ENCODE measurements at regions not wholly inside any gene's neighbourhood (a gene's known extent, or its start where the extent isn't known, plus 50 kb on each side); places are given as distances from the start of the nearest gene placed in this dataset.

DNA sequence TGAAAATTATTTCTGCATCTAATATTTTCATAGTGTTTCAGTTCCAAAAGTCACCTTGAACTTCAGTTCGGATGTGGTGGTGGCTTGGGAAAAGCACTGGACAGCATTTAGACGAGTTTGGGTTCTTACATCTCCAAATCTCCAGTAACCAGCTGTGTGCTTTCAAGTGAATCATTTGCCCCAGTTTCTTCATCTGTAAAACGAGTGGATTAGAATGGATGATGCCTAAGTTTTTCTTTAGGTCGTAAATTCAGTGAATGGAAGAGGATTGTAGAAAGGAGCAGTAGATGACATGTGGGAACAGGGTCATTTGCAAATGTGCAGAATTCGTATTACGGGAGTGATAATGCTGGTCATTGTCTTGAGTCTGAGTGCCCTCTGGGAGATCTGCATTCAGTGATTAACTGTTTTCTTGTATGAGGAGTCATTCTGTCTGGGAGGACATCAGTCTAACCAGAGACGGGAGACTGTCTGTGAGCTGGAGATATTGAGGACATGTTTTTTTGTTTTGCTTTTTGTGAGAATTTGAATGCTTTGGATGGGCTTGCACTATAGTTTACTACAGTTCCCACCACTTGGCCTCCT is 641.6 kb upstream of the TBL1XR1 start:
- TF ChIP-seq TEAD1 (CRISPR knock-in tag; IDR thresholded peaks at IDR 0.05), result no peak
- TF ChIP-seq, protein P1, sequence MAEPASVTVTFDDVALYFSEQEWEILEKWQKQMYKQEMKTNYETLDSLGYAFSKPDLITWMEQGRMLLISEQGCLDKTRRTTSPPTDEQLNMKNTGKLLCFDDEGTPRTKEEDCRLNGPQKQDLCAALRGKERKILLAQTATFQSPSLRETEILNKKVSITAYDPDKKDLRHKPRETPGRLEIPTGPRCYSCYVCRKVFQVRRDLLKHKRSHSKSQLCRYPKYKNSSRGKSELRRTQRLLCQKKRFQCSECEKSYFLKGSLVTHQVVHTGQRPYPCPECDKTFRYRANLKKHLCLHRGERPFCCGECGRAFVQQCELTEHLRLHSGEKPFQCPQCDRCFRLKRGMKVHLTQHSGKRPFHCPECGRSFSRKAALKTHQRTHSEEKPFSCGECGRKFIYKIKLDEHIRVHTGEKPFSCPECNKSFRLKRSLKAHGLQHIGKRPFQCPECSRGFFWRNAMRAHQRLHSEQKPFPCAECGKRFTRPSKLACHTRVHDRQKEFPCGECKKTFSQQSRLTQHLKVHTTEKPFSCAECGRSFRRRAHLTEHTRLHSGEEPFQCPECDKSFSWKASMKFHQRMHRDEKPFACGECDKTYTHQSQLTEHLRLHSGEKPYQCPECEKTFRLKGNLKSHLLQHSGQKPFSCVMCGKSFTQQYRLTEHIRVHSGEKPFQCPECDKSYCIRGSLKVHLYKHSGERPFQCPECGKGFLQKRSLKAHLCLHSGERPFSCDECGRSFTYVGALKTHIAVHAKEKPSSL (CRISPR knock-in tag; conservative IDR thresholded peaks at IDR 0.05), result no peak
- no peak for TF ChIP-seq TEAD4 (CRISPR knock-in tag; IDR thresholded peaks at IDR 0.05)
- TF ChIP-seq ZNF396 (CRISPR knock-in tag; IDR thresholded peaks at IDR 0.05; ENCODE audit: borderline replicate concordance), result no peak
- TF ChIP-seq, protein P2, sequence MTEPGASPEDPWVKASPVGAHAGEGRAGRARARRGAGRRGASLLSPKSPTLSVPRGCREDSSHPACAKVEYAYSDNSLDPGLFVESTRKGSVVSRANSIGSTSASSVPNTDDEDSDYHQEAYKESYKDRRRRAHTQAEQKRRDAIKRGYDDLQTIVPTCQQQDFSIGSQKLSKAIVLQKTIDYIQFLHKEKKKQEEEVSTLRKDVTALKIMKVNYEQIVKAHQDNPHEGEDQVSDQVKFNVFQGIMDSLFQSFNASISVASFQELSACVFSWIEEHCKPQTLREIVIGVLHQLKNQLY (CRISPR knock-in tag; IDR thresholded peaks at IDR 0.05), result no peak
- no peak for ATAC-seq
- no peak for DNase-seq (ENCODE audit: low spot score)
- Mint-ChIP-seq H3K4me3 (no peak overlapping the region), H3K9me3 (no peaks in the 10 kb centered on the region), H3K4me1 (peaks cover 22% of the 10 kb centered on the region), H3K36me3 (no peaks in the 10 kb centered on the region), H3K27ac (no peak overlapping the region), H3K27me3 (ENCODE audit: low read depth) (no peaks in the 10 kb centered on the region)
- CTCF ChIA-PET, result no interaction called here
- POLR2A ChIA-PET, result no interaction called here

DNA sequence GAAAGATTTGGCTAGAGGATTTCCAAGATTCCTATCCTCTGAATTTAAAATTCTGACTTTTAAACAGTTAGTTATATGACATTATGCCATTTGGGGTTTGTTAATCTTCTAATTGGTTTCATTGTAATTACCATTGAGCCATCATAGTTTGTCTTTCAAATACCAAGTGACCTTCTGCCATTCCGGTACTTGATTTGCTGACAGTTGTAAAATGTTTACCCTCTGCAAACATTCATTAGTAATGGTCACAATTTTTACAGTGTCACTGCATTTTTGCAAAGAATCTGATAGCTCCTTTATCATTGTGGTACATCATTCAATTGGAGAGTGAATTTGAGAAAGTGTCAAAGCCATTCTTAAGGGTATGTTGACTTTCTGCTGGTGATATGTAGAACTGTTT is 645.0 kb upstream of the TBL1XR1 start:
- no peak for ATAC-seq
- Mint-ChIP-seq H3K36me3 (no peaks in the 10 kb centered on the region), H3K4me1 (peaks cover 16% of the 10 kb centered on the region), H3K27ac (no peak overlapping the region), H3K9me3 (no peaks in the 10 kb centered on the region), H3K27me3 (ENCODE audit: low read depth) (no peaks in the 10 kb centered on the region), H3K4me3 (no peak overlapping the region)
- ChIA-PET CTCF (no interaction called here), POLR2A (no interaction called here)
- no peak for DNase-seq (ENCODE audit: low spot score)
- TF ChIP-seq TEAD1 (CRISPR knock-in tag; IDR thresholded peaks at IDR 0.05) (no peak), ZNF396 (CRISPR knock-in tag; IDR thresholded peaks at IDR 0.05; ENCODE audit: borderline replicate concordance) (no peak), HMGA2 (CRISPR knock-in tag; IDR thresholded peaks at IDR 0.05) (no peak), PRRX2 (CRISPR knock-in tag; IDR thresholded peaks at IDR 0.05) (no peak)
- TF ChIP-seq, protein P3, sequence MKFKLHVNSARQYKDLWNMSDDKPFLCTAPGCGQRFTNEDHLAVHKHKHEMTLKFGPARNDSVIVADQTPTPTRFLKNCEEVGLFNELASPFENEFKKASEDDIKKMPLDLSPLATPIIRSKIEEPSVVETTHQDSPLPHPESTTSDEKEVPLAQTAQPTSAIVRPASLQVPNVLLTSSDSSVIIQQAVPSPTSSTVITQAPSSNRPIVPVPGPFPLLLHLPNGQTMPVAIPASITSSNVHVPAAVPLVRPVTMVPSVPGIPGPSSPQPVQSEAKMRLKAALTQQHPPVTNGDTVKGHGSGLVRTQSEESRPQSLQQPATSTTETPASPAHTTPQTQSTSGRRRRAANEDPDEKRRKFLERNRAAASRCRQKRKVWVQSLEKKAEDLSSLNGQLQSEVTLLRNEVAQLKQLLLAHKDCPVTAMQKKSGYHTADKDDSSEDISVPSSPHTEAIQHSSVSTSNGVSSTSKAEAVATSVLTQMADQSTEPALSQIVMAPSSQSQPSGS (CRISPR knock-in tag; IDR thresholded peaks at IDR 0.05; ENCODE audit: borderline replicate concordance, low read depth), result no peak
- TF ChIP-seq, protein P4, sequence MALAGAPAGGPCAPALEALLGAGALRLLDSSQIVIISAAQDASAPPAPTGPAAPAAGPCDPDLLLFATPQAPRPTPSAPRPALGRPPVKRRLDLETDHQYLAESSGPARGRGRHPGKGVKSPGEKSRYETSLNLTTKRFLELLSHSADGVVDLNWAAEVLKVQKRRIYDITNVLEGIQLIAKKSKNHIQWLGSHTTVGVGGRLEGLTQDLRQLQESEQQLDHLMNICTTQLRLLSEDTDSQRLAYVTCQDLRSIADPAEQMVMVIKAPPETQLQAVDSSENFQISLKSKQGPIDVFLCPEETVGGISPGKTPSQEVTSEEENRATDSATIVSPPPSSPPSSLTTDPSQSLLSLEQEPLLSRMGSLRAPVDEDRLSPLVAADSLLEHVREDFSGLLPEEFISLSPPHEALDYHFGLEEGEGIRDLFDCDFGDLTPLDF (CRISPR knock-in tag; IDR thresholded peaks at IDR 0.05), result no peak

DNA sequence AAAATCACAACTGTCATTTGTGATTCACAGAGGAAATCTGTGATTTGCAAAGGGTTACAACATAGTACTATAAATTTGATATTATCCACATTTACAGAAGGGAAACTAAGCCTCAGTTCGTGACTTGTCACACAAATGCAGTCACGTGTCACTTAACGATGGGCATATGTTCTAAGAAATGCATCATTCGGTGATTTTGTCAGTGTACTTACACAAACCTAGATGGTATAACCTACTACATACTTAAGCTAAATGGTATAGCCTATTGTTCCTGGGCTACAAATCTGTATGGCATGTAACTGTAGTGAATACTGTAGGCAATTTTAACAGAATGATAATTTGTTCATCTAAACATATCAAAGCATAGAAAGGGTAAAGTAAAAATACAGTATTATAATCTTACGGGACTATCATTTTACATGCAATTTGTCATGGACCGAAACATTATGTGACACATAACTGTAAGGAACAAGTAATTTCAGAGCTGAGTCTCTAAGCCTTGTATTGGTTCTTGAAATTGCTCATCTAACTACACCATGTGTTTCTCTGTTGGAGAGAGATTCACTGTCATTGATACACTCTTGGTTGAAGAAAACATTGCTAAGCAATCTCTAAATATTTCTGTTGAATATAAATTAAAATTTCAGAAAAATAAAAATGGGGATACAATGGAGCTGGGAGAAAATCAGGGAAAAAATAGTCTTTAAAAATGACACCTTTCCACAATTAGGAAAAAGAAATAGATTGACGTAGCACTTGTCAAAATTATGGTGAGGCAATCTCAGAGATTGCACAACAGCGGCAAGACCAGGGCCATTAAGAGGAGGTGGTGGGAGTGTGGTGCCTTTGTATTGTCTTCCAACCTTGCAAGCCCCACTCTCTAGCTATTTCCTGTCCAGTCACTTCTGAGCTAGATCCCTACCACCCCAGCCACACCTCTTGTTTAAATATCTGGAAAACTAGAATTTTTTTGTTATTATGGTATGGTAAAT is 645.8 kb upstream of the TBL1XR1 start:
- H3K4me1 Mint-ChIP-seq, result peaks cover 9% of the 10 kb centered on the region
- no peaks in the 10 kb centered on the region for H3K27me3 Mint-ChIP-seq (ENCODE audit: low read depth)
- ChIA-PET CTCF (no interaction called here), POLR2A (interaction anchor here (1.0 kb wide), 1 partner anchor 19 kb away, joined by 3 read pairs; no protein-coding TSS in a partner anchor)
- no peaks in the 10 kb centered on the region for H3K36me3 Mint-ChIP-seq
- no peak overlapping the region for H3K27ac Mint-ChIP-seq
- no peak for DNase-seq (ENCODE audit: low spot score)
- H3K4me3 Mint-ChIP-seq, result no peak overlapping the region
- H3K9me3 Mint-ChIP-seq, result no peaks in the 10 kb centered on the region
- TF ChIP-seq RORB (CRISPR knock-in tag; IDR thresholded peaks at IDR 0.05) (no peak), MYBL2 (CRISPR knock-in tag; IDR thresholded peaks at IDR 0.05) (no peak), NFATC4 (CRISPR knock-in tag; IDR thresholded peaks at IDR 0.05) (no peak), ZNF138 (CRISPR knock-in tag; conservative IDR thresholded peaks at IDR 0.05) (no peak), KAT7 (CRISPR knock-in tag; IDR thresholded peaks at IDR 0.05; ENCODE audit: borderline replicate concordance) (no peak), HMGA2 (CRISPR knock-in tag; IDR thresholded peaks at IDR 0.05) (no peak), ZNF423 (CRISPR knock-in tag; IDR thresholded peaks at IDR 0.05) (no peak), TCF7 (CRISPR knock-in tag; IDR thresholded peaks at IDR 0.05; ENCODE audit: low read depth) (no peak), ATF1 (CRISPR knock-in tag; IDR thresholded peaks at IDR 0.05) (no peak), SMAD4 (CRISPR knock-in tag; IDR thresholded peaks at IDR 0.05) (no peak), ZNF671 (CRISPR knock-in tag; IDR thresholded peaks at IDR 0.05) (no peak)
- TF ChIP-seq, protein P5, sequence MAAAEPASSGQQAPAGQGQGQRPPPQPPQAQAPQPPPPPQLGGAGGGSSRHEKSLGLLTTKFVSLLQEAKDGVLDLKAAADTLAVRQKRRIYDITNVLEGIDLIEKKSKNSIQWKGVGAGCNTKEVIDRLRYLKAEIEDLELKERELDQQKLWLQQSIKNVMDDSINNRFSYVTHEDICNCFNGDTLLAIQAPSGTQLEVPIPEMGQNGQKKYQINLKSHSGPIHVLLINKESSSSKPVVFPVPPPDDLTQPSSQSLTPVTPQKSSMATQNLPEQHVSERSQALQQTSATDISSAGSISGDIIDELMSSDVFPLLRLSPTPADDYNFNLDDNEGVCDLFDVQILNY (CRISPR knock-in tag; IDR thresholded peaks at IDR 0.05), result no peak
- TF ChIP-seq, protein P6, sequence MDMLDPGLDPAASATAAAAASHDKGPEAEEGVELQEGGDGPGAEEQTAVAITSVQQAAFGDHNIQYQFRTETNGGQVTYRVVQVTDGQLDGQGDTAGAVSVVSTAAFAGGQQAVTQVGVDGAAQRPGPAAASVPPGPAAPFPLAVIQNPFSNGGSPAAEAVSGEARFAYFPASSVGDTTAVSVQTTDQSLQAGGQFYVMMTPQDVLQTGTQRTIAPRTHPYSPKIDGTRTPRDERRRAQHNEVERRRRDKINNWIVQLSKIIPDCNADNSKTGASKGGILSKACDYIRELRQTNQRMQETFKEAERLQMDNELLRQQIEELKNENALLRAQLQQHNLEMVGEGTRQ (CRISPR knock-in tag; IDR thresholded peaks at IDR 0.05), result no peak
- TF ChIP-seq, protein P1 (CRISPR knock-in tag; conservative IDR thresholded peaks at IDR 0.05), result no peak
- no peak for ATAC-seq
